Loucy (cell line): ENCODE measurements at regions not wholly inside any gene's neighbourhood (a gene's known extent, or its start where the extent isn't known, plus 50 kb on each side); places are given as distances from the start of the nearest gene placed in this dataset.

ENCODE experiments used
- H2AFZ ChIP-seq: fragments of 200-600 bp; sonication (generic); 2 replicates; pipeline ENCODE4 v1.6.0; 2016; ENCODE audit warnings: antibody characterized with exemption, mild to moderate bottlenecking, low read length, moderate library complexity
- H3F3A ChIP-seq: fragments of 200-600 bp; 2 replicates; pipeline ENCODE4 v1.6.0; 2016; ENCODE audit warnings: antibody characterized with exemption, low read depth, mild to moderate bottlenecking
- H3K27me3 ChIP-seq: fragments of 200-600 bp; sonication (generic); 2 replicates; pipeline ENCODE4 v1.6.1; 2014; ENCODE audit warnings: low read length, mild to moderate bottlenecking; ENCODE audit not compliant: insufficient read depth, poor library complexity, severe bottlenecking
- H3K36me3 ChIP-seq: fragments of 200-600 bp; sonication (generic); 2 replicates; pipeline ENCODE4 v1.6.1; 2016; ENCODE audit warnings: low read length; ENCODE audit not compliant: insufficient read depth
- H3K4me1 ChIP-seq: fragments of 200-600 bp; sonication (generic); 2 replicates; pipeline ENCODE4 v1.5.1; 2014; ENCODE audit warnings: low read length, mild to moderate bottlenecking; ENCODE audit not compliant: insufficient read depth, poor library complexity, severe bottlenecking
- H3K4me2 ChIP-seq: fragments of 200-600 bp; sonication (generic); 2 replicates; pipeline ENCODE4 v1.6.0; 2014; ENCODE audit warnings: antibody characterized with exemption, low read length, low read depth, mild to moderate bottlenecking; ENCODE audit not compliant: poor library complexity, severe bottlenecking
- H3K4me3 ChIP-seq: fragments of 200-600 bp; sonication (generic); 2 replicates; pipeline ENCODE4 v1.5.1; 2014; ENCODE audit warnings: low read length, mild to moderate bottlenecking, mixed read lengths; ENCODE audit not compliant: poor library complexity, severe bottlenecking
- H3K79me2 ChIP-seq: fragments of 200-600 bp; sonication (generic); 2 replicates; pipeline ENCODE4 v1.6.1; 2014; ENCODE audit warnings: low read length; ENCODE audit not compliant: insufficient read depth
- H3K9ac ChIP-seq: fragments of 200-600 bp; sonication (generic); 2 replicates; pipeline ENCODE4 v1.6.0; 2014; ENCODE audit warnings: mild to moderate bottlenecking, low read depth, low read length, moderate library complexity; ENCODE audit not compliant: poor library complexity, severe bottlenecking
- H3K9me2 ChIP-seq: fragments of 200-600 bp; sonication (generic); replicated peaks from 2 replicates; pipeline ENCODE4 v1.6.1; 2016; ENCODE audit warnings: low read depth, low read length, mixed read lengths
- H3K9me3 ChIP-seq: fragments of 200-600 bp; sonication (generic); 2 replicates; pipeline ENCODE4 v1.6.1; 2014; ENCODE audit warnings: mild to moderate bottlenecking, antibody characterized with exemption, low read length, low read depth; ENCODE audit not compliant: insufficient read depth
- H4K20me1 ChIP-seq: fragments of 200-600 bp; sonication (generic); 2 replicates; pipeline ENCODE4 v1.6.0; 2014; ENCODE audit warnings: antibody characterized with exemption, low read length, mild to moderate bottlenecking; ENCODE audit not compliant: insufficient read depth, poor library complexity, severe bottlenecking
- CTCF ChIP-seq: fragments of 200-600 bp; sonication (generic); conservative IDR thresholded peaks from 2 replicates; pipeline ENCODE4 v1.5.1; 2014; ENCODE audit warnings: mild to moderate bottlenecking, antibody characterized with exemption, low read length
- EZH2phosphoT487 ChIP-seq: fragments of 200-600 bp; IDR thresholded peaks from 2 replicates; pipeline ENCODE4 v1.6.1; 2018; ENCODE audit warnings: antibody characterized with exemption, mild to moderate bottlenecking, moderate library complexity, borderline replicate concordance

- no peaks in the 10 kb centered on the region for H4K20me1 ChIP-seq
- no peaks in the 10 kb centered on the region for H3K79me2 ChIP-seq
- TF ChIP-seq EZH2phosphoT487 (no peak), CTCF (no peak)
- H3F3A ChIP-seq: no peaks in the 10 kb centered on the region
- no peaks in the 10 kb centered on the region for H3K27me3 ChIP-seq
- H3K9me2 ChIP-seq: no peaks in the 10 kb centered on the region
- no peaks in the 10 kb centered on the region for H3K36me3 ChIP-seq
- no peak overlapping the region for H3K9ac ChIP-seq
- no peaks in the 10 kb centered on the region for H3K9me3 ChIP-seq
- no peak overlapping the region for H3K4me3 ChIP-seq
- no peaks in the 10 kb centered on the region for H3K4me1 ChIP-seq
- H3K4me2 ChIP-seq: no peak overlapping the region
- no peak overlapping the region for H2AFZ ChIP-seq
Measured at GRCh38 chr3:115476472-115476871, 146.8 kb upstream of the GAP43 start.

- H3K36me3 ChIP-seq: no peaks in the 10 kb centered on the region
- H2AFZ ChIP-seq: no peak overlapping the region
- no peak overlapping the region for H3K4me2 ChIP-seq
- no peaks in the 10 kb centered on the region for H4K20me1 ChIP-seq
- no peaks in the 10 kb centered on the region for H3K27me3 ChIP-seq
- no peak overlapping the region for H3K4me3 ChIP-seq
- TF ChIP-seq CTCF (no peak), EZH2phosphoT487 (no peak)
- H3K9me2 ChIP-seq: no peaks in the 10 kb centered on the region
- no peaks in the 10 kb centered on the region for H3K4me1 ChIP-seq
- no peaks in the 10 kb centered on the region for H3K9me3 ChIP-seq
- H3K9ac ChIP-seq: no peak overlapping the region
- H3K79me2 ChIP-seq: no peaks in the 10 kb centered on the region
- no peaks in the 10 kb centered on the region for H3F3A ChIP-seq
Measured at GRCh38 chr3:115478359-115478758, 145.0 kb upstream of the GAP43 start.

GRCh38 chr3:115486880-115487279 is 136.4 kb upstream of the GAP43 start:
- Histone ChIP-seq H3K4me3 (no peak overlapping the region), H3K36me3 (no peaks in the 10 kb centered on the region), H3F3A (no peaks in the 10 kb centered on the region), H2AFZ (no peak overlapping the region), H3K27me3 (no peaks in the 10 kb centered on the region), H3K9me2 (no peaks in the 10 kb centered on the region), H3K4me1 (no peaks in the 10 kb centered on the region), H3K9me3 (no peaks in the 10 kb centered on the region), H3K79me2 (no peaks in the 10 kb centered on the region), H3K4me2 (no peak overlapping the region), H4K20me1 (no peaks in the 10 kb centered on the region), H3K9ac (no peak overlapping the region)
- no peak for TF ChIP-seq EZH2phosphoT487
- no peak for TF ChIP-seq CTCF
